GM21825 (cell line): ENCODE measurements at regions not wholly inside any gene's neighbourhood (a gene's known extent, or its start where the extent isn't known, plus 50 kb on each side); places are given as distances from the start of the nearest gene placed in this dataset.

Source experiments
- ATAC-seq: cut with Tn5 transposase; IDR thresholded peaks from one replicate; pipeline ENCODE4 v1.9.1; 2021; ENCODE audit warnings: mild to moderate bottlenecking, moderate library complexity; ENCODE audit not compliant: unreplicated experiment

GRCh38 chr2:60002183-60002867 lies 551.1 kb downstream of the BCL11A start:
- no peak for ATAC-seq

- no peak for ATAC-seq
Observed at GRCh38 chr2:60000686-60001085, 552.8 kb downstream of the BCL11A start.

- no peak for ATAC-seq
Observed at GRCh38 chr2:59998324-59998723, 555.1 kb downstream of the BCL11A start.

GRCh38 chr2:59997371-59997770 lies 556.1 kb downstream of the BCL11A start:
- no peak for ATAC-seq

GRCh38 chr2:59996855-59997254 lies 556.6 kb downstream of the BCL11A start:
- ATAC-seq, result no peak

- ATAC-seq, result no peak
Observed at GRCh38 chr2:59993726-59994125, 559.7 kb downstream of the BCL11A start.

GRCh38 chr2:59988341-59988740 lies 565.1 kb downstream of the BCL11A start:
- no peak for ATAC-seq

GRCh38 chr2:59986511-59986910 lies 566.9 kb downstream of the BCL11A start:
- ATAC-seq, result no peak

GRCh38 chr2:59985923-59986322 lies 567.5 kb downstream of the BCL11A start:
- no peak for ATAC-seq

GRCh38 chr2:59974051-59974766 lies 579.2 kb downstream of the BCL11A start:
- no peak for ATAC-seq

- ATAC-seq, result no peak
Observed at GRCh38 chr2:59969161-59969560, 584.3 kb downstream of the BCL11A start.

- ATAC-seq, result no peak
Observed at GRCh38 chr2:59968441-59968840, 585.0 kb downstream of the BCL11A start.

- ATAC-seq, result no peak
Observed at GRCh38 chr2:59967691-59968090, 585.8 kb downstream of the BCL11A start.

- ATAC-seq, result no peak
Observed at GRCh38 chr2:59963157-59963556, 590.3 kb downstream of the BCL11A start.

- ATAC-seq, result no peak
Observed at GRCh38 chr2:59961746-59962145, 591.7 kb downstream of the BCL11A start.

GRCh38 chr2:59959944-59960343 lies 593.5 kb downstream of the BCL11A start:
- no peak for ATAC-seq

- no peak for ATAC-seq
Observed at GRCh38 chr2:59957504-59957903, 596.0 kb downstream of the BCL11A start.

- ATAC-seq, result no peak
Observed at GRCh38 chr2:59956981-59957380, 596.5 kb downstream of the BCL11A start.

- ATAC-seq, result no peak
Observed at GRCh38 chr2:59947917-59948541, 605.4 kb downstream of the BCL11A start.

GRCh38 chr2:59947209-59947608 lies 606.2 kb downstream of the BCL11A start:
- no peak for ATAC-seq

GRCh38 chr2:59939236-59939635 lies 614.2 kb downstream of the BCL11A start:
- no peak for ATAC-seq

- no peak for ATAC-seq
Observed at GRCh38 chr2:59938181-59938580, 615.3 kb downstream of the BCL11A start.
